ENCODE measurements at regions not wholly inside any gene's neighbourhood (a gene's known extent, or its start where the extent isn't known, plus 50 kb on each side); places are given as distances from the start of the nearest gene placed in this dataset.

DNA sequence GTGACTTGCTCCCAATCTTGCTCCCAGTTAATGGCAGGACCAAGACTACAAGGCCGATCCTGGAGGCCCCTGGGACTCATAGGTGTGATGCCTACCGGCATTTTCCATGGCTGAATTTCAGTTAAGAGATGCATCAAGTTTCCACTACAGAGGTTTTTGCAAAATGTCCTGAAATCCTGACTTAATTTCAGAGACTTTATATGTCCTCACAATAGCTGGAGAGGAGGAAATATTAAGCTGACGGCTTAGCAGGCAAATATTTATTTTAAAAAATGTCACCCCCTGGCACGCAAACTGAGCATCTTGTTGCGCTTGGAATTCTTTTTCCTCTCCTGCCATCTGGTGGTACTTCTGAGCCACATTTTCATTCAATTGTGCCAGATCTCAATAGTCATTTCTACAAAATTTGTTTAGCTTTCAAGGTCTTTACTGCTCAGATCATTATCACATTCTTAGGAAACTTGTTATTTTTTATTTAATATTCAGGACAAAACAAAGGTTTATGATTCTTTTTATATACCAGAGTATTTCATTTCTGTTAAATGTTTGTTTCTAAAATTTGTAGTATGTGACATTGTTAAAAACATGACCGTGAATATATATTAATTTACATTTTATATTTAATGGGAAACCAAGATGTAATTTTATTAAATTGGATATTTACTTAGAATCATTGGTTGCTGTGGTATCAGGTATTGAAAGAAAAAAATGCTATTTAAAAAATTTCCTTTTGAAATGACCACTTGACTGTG, 189.2 kb upstream of the THRB start:
- H3K27me3 Mint-ChIP-seq (ENCODE audit: low read depth in 3 of 3) = peaks cover 8 to 15% (median 10%) of the 10 kb centered on the region in 3 donors
- no peak overlapping the region for H3K27ac Mint-ChIP-seq
- peaks cover 7% of the 10 kb centered on the region for H3K4me1 Mint-ChIP-seq

DNA sequence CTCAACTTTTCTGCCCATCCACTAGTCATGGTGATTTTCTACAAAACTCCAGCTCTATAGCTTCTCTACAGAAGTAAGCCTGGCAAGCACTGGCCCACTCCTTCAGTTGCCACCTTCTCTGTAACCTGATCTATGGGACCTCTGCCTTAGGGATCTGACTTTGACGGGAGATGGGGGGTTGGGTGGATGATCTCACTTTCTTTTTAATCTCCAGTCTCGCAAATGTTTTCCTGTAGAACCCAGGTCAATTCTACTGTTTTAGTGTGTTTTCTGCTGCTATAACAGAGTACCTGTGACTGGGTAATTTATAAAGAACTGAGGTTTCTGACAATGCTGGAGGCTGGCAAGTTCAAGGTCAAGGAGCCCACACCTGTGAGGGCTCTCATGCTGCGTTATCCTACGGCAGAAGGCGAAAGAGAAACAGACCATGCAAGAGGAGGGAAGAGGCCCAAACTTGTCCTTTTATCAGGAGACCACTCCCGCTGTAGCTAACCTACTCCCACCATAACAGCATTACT, 189.9 kb upstream of the THRB start:
- no peaks in the 10 kb centered on the region for H3K36me3 ChIP-seq (replicated peaks in 1 of 2; ENCODE audit: control insufficient read depth in 1 of 2, insufficient read depth in 2 of 2, low read length in 2 of 2)
- Mint-ChIP-seq H3K4me1 (peaks cover 4% of the 10 kb centered on the region), H3K9me3 (peaks cover 0 to 3% (median 0%) of the 10 kb centered on the region in 7 donors), H3K36me3 (no peaks in the 10 kb centered on the region), H3K27me3 (ENCODE audit: low read depth in 3 of 3) (peaks cover 8 to 10% (median 10%) of the 10 kb centered on the region in 3 donors), H3K4me3 (no peak overlapping the region), H3K27ac (no peak overlapping the region)
- H3K27ac ChIP-seq (ENCODE audit: low read depth in 1 of 2, low read length in 2 of 2) = no peak overlapping the region
- intact Hi-C loops (cut with micrococcal nuclease) = loop anchor here in 1 of 2 donors (10.0 kb wide), 1 partner anchor 910 kb away; no protein-coding TSS in a partner anchor
- H4K20me1 ChIP-seq (ENCODE audit: insufficient read depth, low read length) = no peaks in the 10 kb centered on the region
- H3K9me3 ChIP-seq (replicated peaks in 1 of 2; ENCODE audit: control insufficient read depth in 1 of 2, insufficient read depth in 1 of 2, low read length in 2 of 2) = no peaks in the 10 kb centered on the region
- DNase-seq = no peak
- H3K4me2 ChIP-seq (replicated peaks; ENCODE audit: extremely low read depth, low read length, poor library complexity, severe bottlenecking) = no peak overlapping the region
- no peak overlapping the region for H3K9ac ChIP-seq (ENCODE audit: insufficient read depth, low read length, poor library complexity, severe bottlenecking)
- TF ChIP-seq, protein P1, sequence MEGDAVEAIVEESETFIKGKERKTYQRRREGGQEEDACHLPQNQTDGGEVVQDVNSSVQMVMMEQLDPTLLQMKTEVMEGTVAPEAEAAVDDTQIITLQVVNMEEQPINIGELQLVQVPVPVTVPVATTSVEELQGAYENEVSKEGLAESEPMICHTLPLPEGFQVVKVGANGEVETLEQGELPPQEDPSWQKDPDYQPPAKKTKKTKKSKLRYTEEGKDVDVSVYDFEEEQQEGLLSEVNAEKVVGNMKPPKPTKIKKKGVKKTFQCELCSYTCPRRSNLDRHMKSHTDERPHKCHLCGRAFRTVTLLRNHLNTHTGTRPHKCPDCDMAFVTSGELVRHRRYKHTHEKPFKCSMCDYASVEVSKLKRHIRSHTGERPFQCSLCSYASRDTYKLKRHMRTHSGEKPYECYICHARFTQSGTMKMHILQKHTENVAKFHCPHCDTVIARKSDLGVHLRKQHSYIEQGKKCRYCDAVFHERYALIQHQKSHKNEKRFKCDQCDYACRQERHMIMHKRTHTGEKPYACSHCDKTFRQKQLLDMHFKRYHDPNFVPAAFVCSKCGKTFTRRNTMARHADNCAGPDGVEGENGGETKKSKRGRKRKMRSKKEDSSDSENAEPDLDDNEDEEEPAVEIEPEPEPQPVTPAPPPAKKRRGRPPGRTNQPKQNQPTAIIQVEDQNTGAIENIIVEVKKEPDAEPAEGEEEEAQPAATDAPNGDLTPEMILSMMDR (IDR thresholded peaks at IDR 0.05) = no peak
- H3K27me3 ChIP-seq (ENCODE audit: control insufficient read depth in 2 of 2, insufficient read depth in 2 of 2, low read length in 2 of 2) = peaks cover 2 to 5% of the 10 kb centered on the region in 2 donors
- WGBS (ENCODE audit: insufficient coverage) = 93% methylated on average over 4 of the region's 6 CpGs
- H2AFZ ChIP-seq (ENCODE audit: insufficient read depth, low read depth, low read length, poor library complexity, severe bottlenecking) = no peak overlapping the region
- no peaks in the 10 kb centered on the region for H3K4me1 ChIP-seq (ENCODE audit: control insufficient read depth in 1 of 2, insufficient read depth in 2 of 2, low read length in 2 of 2)
- no peak overlapping the region for H3K4me3 ChIP-seq (replicated peaks in 1 of 3; ENCODE audit: low read depth in 2 of 3, low read length in 3 of 3)
- no peaks in the 10 kb centered on the region for H3K79me2 ChIP-seq (ENCODE audit: insufficient read depth, low read length)

More for the DNA sequence above, 189.2 kb upstream of the THRB start:
- Histone ChIP-seq H3K36me3 (replicated peaks in 1 of 2; ENCODE audit: control insufficient read depth in 1 of 2, insufficient read depth in 2 of 2, low read length in 2 of 2) (no peaks in the 10 kb centered on the region), H3K4me2 (replicated peaks; ENCODE audit: extremely low read depth, low read length, poor library complexity, severe bottlenecking) (no peak overlapping the region), H3K27ac (ENCODE audit: low read depth in 1 of 2, low read length in 2 of 2) (no peak overlapping the region), H3K4me3 (replicated peaks in 1 of 3; ENCODE audit: low read depth in 2 of 3, low read length in 3 of 3) (no peak overlapping the region), H2AFZ (ENCODE audit: insufficient read depth, low read depth, low read length, poor library complexity, severe bottlenecking) (no peak overlapping the region), H3K9ac (ENCODE audit: insufficient read depth, low read length, poor library complexity, severe bottlenecking) (no peak overlapping the region), H3K4me1 (ENCODE audit: control insufficient read depth in 1 of 2, insufficient read depth in 2 of 2, low read length in 2 of 2) (peaks cover 0 to under 1% of the 10 kb centered on the region in 2 donors), H4K20me1 (ENCODE audit: insufficient read depth, low read length) (no peaks in the 10 kb centered on the region), H3K27me3 (ENCODE audit: control insufficient read depth in 2 of 2, insufficient read depth in 2 of 2, low read length in 2 of 2) (peaks cover 4 to 5% of the 10 kb centered on the region in 2 donors), H3K9me3 (replicated peaks in 1 of 2; ENCODE audit: control insufficient read depth in 1 of 2, insufficient read depth in 1 of 2, low read length in 2 of 2) (no peaks in the 10 kb centered on the region), H3K79me2 (ENCODE audit: insufficient read depth, low read length) (no peaks in the 10 kb centered on the region)
- Mint-ChIP-seq H3K4me3 (no peak overlapping the region), H3K9me3 (peaks cover 0 to 3% (median 0%) of the 10 kb centered on the region in 7 donors), H3K36me3 (no peaks in the 10 kb centered on the region)
- WGBS (ENCODE audit: insufficient coverage) = 44% methylated on average over 3 of the region's 6 CpGs
- TF ChIP-seq, protein P1 (IDR thresholded peaks at IDR 0.05) = peak; percentile 39
- DNase-seq = no peak
- intact Hi-C loops (cut with micrococcal nuclease) = loop anchor here in 1 of 2 donors (10.0 kb wide), 1 partner anchor 911 kb away; no protein-coding TSS in a partner anchor

All from CD14-positive monocyte (primary cell).